Ovary (tissue), 3 donors: ENCODE measurements at regions not wholly inside any gene's neighbourhood (a gene's known extent, or its start where the extent isn't known, plus 50 kb on each side); places are given as distances from the start of the nearest gene placed in this dataset.

Experiments used
- EP300 ChIP-seq: sonication (generic); formaldehyde crosslinking; IDR thresholded peaks from one replicate; pipeline ENCODE4 v1.6.1; 2017; ENCODE audit warnings: antibody characterized with exemption
- POLR2A ChIP-seq: fragments of 450-650 bp; IDR thresholded peaks from one replicate; pipeline ENCODE4 v1.6.1; 2017; ENCODE audit warnings: antibody characterized with exemption, mild to moderate bottlenecking, moderate library complexity
- TF ChIP-seq, protein P1 (sequence below), 3 donors: fragments of 450-650 bp in 2 of 3; fragments of 200-600 bp in 1 of 3; IDR thresholded peaks; one replicate each; pipeline versions ENCODE4 v1.5.1 to v1.8.0; 2016 to 2022; ENCODE audit warnings: antibody characterized with exemption in 3 of 3, mild to moderate bottlenecking in 1 of 3
- donor health status: DM: no; HTN: no; CAD: no.

DNA sequence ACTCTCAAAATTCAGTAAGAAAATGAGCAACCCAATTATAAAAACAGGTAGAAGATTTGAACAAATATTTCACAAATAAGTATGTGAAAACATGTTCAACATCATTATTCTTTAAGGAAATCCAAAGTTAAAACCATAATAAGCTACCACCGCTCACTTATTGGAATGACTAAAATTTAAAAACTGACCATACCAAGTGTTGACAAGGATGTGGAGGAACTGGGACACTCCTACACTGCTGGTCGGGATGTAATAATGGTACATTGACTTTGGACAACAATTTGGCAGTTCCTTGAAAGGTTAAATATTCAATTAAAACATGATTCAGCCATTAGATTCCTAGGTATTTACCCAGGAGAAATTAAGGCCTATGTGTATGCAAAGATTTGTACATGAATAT lies 336.5 kb downstream of the IRS1 start:
- TF ChIP-seq, protein P1, sequence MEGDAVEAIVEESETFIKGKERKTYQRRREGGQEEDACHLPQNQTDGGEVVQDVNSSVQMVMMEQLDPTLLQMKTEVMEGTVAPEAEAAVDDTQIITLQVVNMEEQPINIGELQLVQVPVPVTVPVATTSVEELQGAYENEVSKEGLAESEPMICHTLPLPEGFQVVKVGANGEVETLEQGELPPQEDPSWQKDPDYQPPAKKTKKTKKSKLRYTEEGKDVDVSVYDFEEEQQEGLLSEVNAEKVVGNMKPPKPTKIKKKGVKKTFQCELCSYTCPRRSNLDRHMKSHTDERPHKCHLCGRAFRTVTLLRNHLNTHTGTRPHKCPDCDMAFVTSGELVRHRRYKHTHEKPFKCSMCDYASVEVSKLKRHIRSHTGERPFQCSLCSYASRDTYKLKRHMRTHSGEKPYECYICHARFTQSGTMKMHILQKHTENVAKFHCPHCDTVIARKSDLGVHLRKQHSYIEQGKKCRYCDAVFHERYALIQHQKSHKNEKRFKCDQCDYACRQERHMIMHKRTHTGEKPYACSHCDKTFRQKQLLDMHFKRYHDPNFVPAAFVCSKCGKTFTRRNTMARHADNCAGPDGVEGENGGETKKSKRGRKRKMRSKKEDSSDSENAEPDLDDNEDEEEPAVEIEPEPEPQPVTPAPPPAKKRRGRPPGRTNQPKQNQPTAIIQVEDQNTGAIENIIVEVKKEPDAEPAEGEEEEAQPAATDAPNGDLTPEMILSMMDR (IDR thresholded peaks at IDR 0.05): no peak
- no peak for TF ChIP-seq POLR2A
- no peak for TF ChIP-seq EP300
